HCT116 (cell line): ENCODE measurements at regions not wholly inside any gene's neighbourhood (a gene's known extent, or its start where the extent isn't known, plus 50 kb on each side); places are given as distances from the start of the nearest gene placed in this dataset.

Source experiments
- ATAC-seq: fragments of 200-7000 bp; cut with Tn5 transposase; 2 replicates; pipeline ENCODE4 v1.9.1; 2020; ENCODE audit warnings: mild to moderate bottlenecking, moderate library complexity
- BruUV-seq: library from RNA; stranded (reverse); fragments of 400-500 nt; replicated peaks from 2 replicates; lab custom pipeline; 2021; lab: Mats Ljungman, UMichigan
- CTCF ChIA-PET: fragments of 300-600 bp; sonication (Branson Sonifier 250); formaldehyde crosslinking; loops from one replicate; lab custom pipeline; 2021; ENCODE audit warnings: antibody characterized with exemption; lab: Charles Lee
- POLR2A ChIA-PET: fragments of 300-600, 350-600 bp; sonication (Branson Sonifier 250); formaldehyde crosslinking; loops from one replicate; lab custom pipeline; 2021; ENCODE audit warnings: antibody characterized with exemption; lab: Charles Lee
- RAD21 ChIA-PET, 2 experiments: fragments of 300-600 bp; sonication (Branson Sonifier 250); formaldehyde crosslinking; loops; one replicate each; lab custom pipeline; 2023; ENCODE audit warnings: low total read pairs in 2 of 2; ENCODE audit not compliant: uncharacterized antibody in 2 of 2, unreplicated experiment in 2 of 2, low non-redundant PET in 1 of 2; lab: Charles Lee
- DNase-seq: peaks from one replicate; pipeline ENCODE4 v3.0.0-alpha.2; 2010; ENCODE audit warnings: low read depth, low spot score
- H2AFZ ChIP-seq: fragments of 200-600 bp; shearing (Covaris generic), sonication (generic); 2 replicates; pipeline ENCODE4 v1.6.1; 2017; ENCODE audit warnings: low read depth, mixed run types, mixed read lengths, antibody characterized with exemption, low read length; ENCODE audit not compliant: poor library complexity, severe bottlenecking
- H3K27ac ChIP-seq: 2 replicates; pipeline ENCODE4 v1.5.1; 2012; ENCODE audit warnings: low read depth, low read length
- H3K27me3 ChIP-seq: fragments of 200-600 bp; sonication (generic); 2 replicates; pipeline ENCODE4 v1.6.1; 2016; ENCODE audit warnings: mixed run types, low read length, mixed read lengths; ENCODE audit not compliant: insufficient read depth
- H3K36me3 ChIP-seq, 2 experiments: fragments of 200-500 bp in 1 of 2; fragments of 200-600 bp in 1 of 2; sonication (Bioruptor generic) in 1 of 2; sonication (generic) in 1 of 2; 2 replicates each; pipeline versions ENCODE4 v1.5.1 to v1.6.1; 2014 to 2016; ENCODE audit warnings: low read length in 2 of 2, inconsistent platforms in 1 of 2, mixed read lengths in 1 of 2, mixed run types in 1 of 2; ENCODE audit not compliant: insufficient read depth in 2 of 2, control insufficient read depth in 1 of 2
- H3K4me1 ChIP-seq, 2 experiments: fragments of 200-600 bp in 1 of 2; sonication (generic) in 1 of 2; 2 replicates each; pipeline versions ENCODE4 v1.5.1 to v1.6.1; 2012 to 2017; ENCODE audit warnings: low read length in 2 of 2, inconsistent platforms in 1 of 2, mild to moderate bottlenecking in 1 of 2, mixed read lengths in 1 of 2, mixed run types in 1 of 2, moderate library complexity in 1 of 2; ENCODE audit not compliant: insufficient read depth in 2 of 2, control insufficient read depth in 1 of 2
- H3K4me2 ChIP-seq: fragments of 200-600 bp; sonication (generic); 2 replicates; pipeline ENCODE4 v1.6.1; 2017; ENCODE audit warnings: mixed run types, low read length, mixed read lengths
- H3K4me3 ChIP-seq, 2 experiments: fragments of 200-600 bp in 1 of 2; sonication (generic) in 1 of 2; replicated peaks in 1 of 2; 2 replicates each; pipeline ENCODE4 v1.5.1; 2011 to 2016; ENCODE audit warnings: low read length in 2 of 2, control low read depth in 1 of 2, low read depth in 1 of 2, mild to moderate bottlenecking in 1 of 2, mixed read lengths in 1 of 2, mixed run types in 1 of 2
- H3K79me2 ChIP-seq: fragments of 200-600 bp; sonication (generic); 2 replicates; pipeline ENCODE4 v1.6.1; 2017; ENCODE audit warnings: mild to moderate bottlenecking, mixed run types, low read length, moderate library complexity, mixed read lengths; ENCODE audit not compliant: insufficient read depth
- H3K9ac ChIP-seq: fragments of 200-600 bp; sonication (generic); 2 replicates; pipeline ENCODE4 v1.6.1; 2016; ENCODE audit warnings: low read length, mixed read lengths
- H3K9me2 ChIP-seq: fragments of 200-600 bp; sonication (generic), shearing (Covaris generic); 2 replicates; pipeline ENCODE4 v1.6.1; 2017; ENCODE audit warnings: mixed run types, mild to moderate bottlenecking, moderate library complexity; ENCODE audit not compliant: insufficient read depth
- H3K9me3 ChIP-seq, 2 experiments: fragments of 200-500 bp in 1 of 2; fragments of 200-600 bp in 1 of 2; sonication (Bioruptor generic) in 1 of 2; sonication (generic) in 1 of 2; 2 replicates each; pipeline ENCODE4 v1.6.1; 2014 to 2017; ENCODE audit warnings: low read length in 2 of 2, mixed read lengths in 2 of 2, inconsistent platforms in 1 of 2, low read depth in 1 of 2, mild to moderate bottlenecking in 1 of 2, mixed run types in 1 of 2, moderate library complexity in 1 of 2; ENCODE audit not compliant: control insufficient read depth in 1 of 2, insufficient read depth in 1 of 2
- H4K20me1 ChIP-seq: fragments of 200-600 bp; sonication (generic), shearing (Covaris generic); 2 replicates; pipeline ENCODE4 v1.6.1; 2017; ENCODE audit warnings: mixed run types, mild to moderate bottlenecking, moderate library complexity; ENCODE audit not compliant: insufficient read depth
- ATF3 ChIP-seq: IDR thresholded peaks from 2 replicates; pipeline ENCODE4 v1.6.1; 2012
- CBX3 ChIP-seq: IDR thresholded peaks from 2 replicates; pipeline ENCODE4 v1.6.1; 2012; ENCODE audit warnings: low read depth
- CEBPB ChIP-seq: IDR thresholded peaks from 2 replicates; pipeline ENCODE4 v1.6.1; 2012; ENCODE audit warnings: low read depth
- JUND ChIP-seq: IDR thresholded peaks from 2 replicates; pipeline ENCODE4 v1.6.1; 2012
- MAX ChIP-seq: IDR thresholded peaks from 2 replicates; pipeline ENCODE4 v1.6.1; 2012
- POLR2AphosphoS5 ChIP-seq: IDR thresholded peaks from 2 replicates; pipeline ENCODE4 v1.6.1; 2011; ENCODE audit warnings: mild to moderate bottlenecking, low read depth, low read length, moderate library complexity
- RAD21 ChIP-seq: IDR thresholded peaks from 2 replicates; pipeline ENCODE4 v1.6.1; 2012; ENCODE audit warnings: low read depth, mild to moderate bottlenecking
- REST ChIP-seq: IDR thresholded peaks from 2 replicates; pipeline ENCODE4 v1.6.1; 2012; ENCODE audit warnings: low read depth
- SP1 ChIP-seq: IDR thresholded peaks from 2 replicates; pipeline ENCODE4 v1.6.1; 2012; ENCODE audit warnings: low read depth
- SRF ChIP-seq: IDR thresholded peaks from 2 replicates; pipeline ENCODE4 v1.6.1; 2012; ENCODE audit warnings: low read depth
- YY1 ChIP-seq: IDR thresholded peaks from 2 replicates; pipeline ENCODE4 v1.6.1; 2011; ENCODE audit warnings: low read length, low read depth, moderate library complexity, mild to moderate bottlenecking; ENCODE audit not compliant: insufficient replicate concordance; ENCODE audit errors: extremely low read depth
- ZFX ChIP-seq: fragments of 450-650 bp; IDR thresholded peaks from 2 replicates; pipeline ENCODE4 v1.6.1; 2017
- intact Hi-C: fragments of 100-400 bp; cut with micrococcal nuclease; formaldehyde crosslinking; loops from 2 replicates; pipeline ENCODE4 v1.10.0; 2022

GRCh38 chr1:95733671-95734070, 499.7 kb downstream of the RWDD3 start:
- DNase-seq (no peak), ATAC-seq (no peak)
- CTCF ChIA-PET, result no interaction called here
- no peak overlapping the region for H2AFZ ChIP-seq
- no peaks in the 10 kb centered on the region for H3K36me3 ChIP-seq
- BruUV-seq, result no TSS peak
- intact Hi-C loops, result no loop called here
- TF ChIP-seq SP1 (no peak), MAX (no peak), REST (no peak), SRF (no peak), CBX3 (no peak), RAD21 (no peak), CEBPB (no peak), YY1 (no peak), ATF3 (no peak), JUND (no peak), POLR2AphosphoS5 (no peak), ZFX (no peak)
- H3K27ac ChIP-seq, result no peak overlapping the region
- no peaks in the 10 kb centered on the region for H3K79me2 ChIP-seq
- H3K4me2 ChIP-seq, result no peak overlapping the region
- H3K27me3 ChIP-seq, result no peaks in the 10 kb centered on the region
- no peaks in the 10 kb centered on the region for H3K4me1 ChIP-seq
- H4K20me1 ChIP-seq, result no peaks in the 10 kb centered on the region
- no peaks in the 10 kb centered on the region for H3K9me2 ChIP-seq
- POLR2A ChIA-PET, result interaction anchor here (1.3 kb wide), 1 partner anchor 8 kb away, joined by 6 read pairs; no protein-coding TSS in a partner anchor
- RAD21 ChIA-PET, result no interaction called here
- H3K9ac ChIP-seq, result no peak overlapping the region
- no peaks in the 10 kb centered on the region for H3K9me3 ChIP-seq
- no peak overlapping the region for H3K4me3 ChIP-seq
